ENCODE measurements at regions not wholly inside any gene's neighbourhood (a gene's known extent, or its start where the extent isn't known, plus 50 kb on each side); places are given as distances from the start of the nearest gene placed in this dataset.
"Not testable (repeated sequence)": the region's sequence is repeated elsewhere in the genome, so short reads cannot be mapped to it uniquely, and the experiment has no call there.

GRCh38 chr13:63840551-63841421, 2425.1 kb upstream of the PCDH20 start:
- TF ChIP-seq SUZ12 (IDR thresholded peaks at IDR 0.05; ENCODE audit: extremely low read depth, insufficient read depth, insufficient read length) (no peak), ZNF274 (IDR thresholded peaks at IDR 0.05; ENCODE audit: low read depth, low read length) (no peak), YY1 (IDR thresholded peaks at IDR 0.05; ENCODE audit: insufficient read depth, insufficient read length) (no peak)
- Histone ChIP-seq H3K27me3 (ENCODE audit: insufficient read depth, insufficient read length) (no peaks in the 10 kb centered on the region), H3K9ac (ENCODE audit: insufficient read length, low read depth) (no peak overlapping the region), H3K4me1 (ENCODE audit: insufficient read depth, insufficient read length) (no peaks in the 10 kb centered on the region), H3K9me3 (ENCODE audit: insufficient read depth, low read length) (no peaks in the 10 kb centered on the region), H3K36me3 (ENCODE audit: insufficient read depth, insufficient read length, low read length) (no peaks in the 10 kb centered on the region), H3K4me3 (ENCODE audit: insufficient read length, low read depth) (no peak overlapping the region)
- no peak for DNase-seq (ENCODE audit: low read depth, low spot score)

DNA sequence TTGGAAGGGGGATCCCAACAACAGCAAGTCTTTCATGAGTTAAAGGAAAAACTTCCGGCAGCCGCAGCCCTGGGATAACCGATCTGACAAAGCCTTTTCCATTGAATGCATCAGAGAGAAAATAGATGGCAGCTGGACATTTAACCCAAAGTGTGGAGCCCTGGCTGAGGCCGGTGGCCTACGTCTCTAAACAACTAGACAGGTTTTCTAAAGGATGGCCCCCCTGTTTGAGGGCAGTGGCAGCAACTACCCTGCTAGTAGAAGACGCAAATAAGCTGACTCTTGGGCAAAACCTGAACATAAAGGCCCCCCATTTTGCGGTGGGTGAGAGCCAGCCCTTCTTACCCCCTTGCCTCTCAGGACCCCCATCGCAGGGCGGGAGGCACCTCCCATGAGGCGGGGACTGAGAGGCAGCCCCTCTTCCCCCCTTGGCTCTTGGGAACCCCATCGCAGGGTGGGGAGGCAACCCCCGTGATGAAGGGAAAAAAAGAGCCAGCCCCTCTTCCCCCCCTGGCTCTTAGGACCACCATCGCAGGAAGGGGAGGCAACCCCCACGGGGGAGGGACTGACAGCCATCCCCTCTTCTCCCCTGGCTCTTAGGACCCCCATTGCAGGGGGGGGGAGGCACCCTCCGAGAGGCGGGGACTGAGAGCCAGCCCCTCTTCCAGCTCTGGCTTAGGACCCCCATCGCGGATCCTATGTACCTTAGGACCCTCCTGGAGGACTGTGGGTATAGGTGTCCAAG, 2422.9 kb upstream of the PCDH20 start:
- H3K9me3 ChIP-seq (ENCODE audit: insufficient read depth, low read length) = no peaks in the 10 kb centered on the region
- no peak overlapping the region for H3K9ac ChIP-seq (ENCODE audit: insufficient read length, low read depth)
- DNase-seq (ENCODE audit: low read depth, low spot score) = no peak
- H3K4me1 ChIP-seq (ENCODE audit: insufficient read depth, insufficient read length) = no peaks in the 10 kb centered on the region
- no peak overlapping the region for H3K4me3 ChIP-seq (ENCODE audit: insufficient read length, low read depth)
- H3K36me3 ChIP-seq (ENCODE audit: insufficient read depth, insufficient read length, low read length) = no peaks in the 10 kb centered on the region
- TF ChIP-seq SUZ12 (IDR thresholded peaks at IDR 0.05; ENCODE audit: extremely low read depth, insufficient read depth, insufficient read length) (no peak), YY1 (IDR thresholded peaks at IDR 0.05; ENCODE audit: insufficient read depth, insufficient read length) (no peak)
- H3K27me3 ChIP-seq (ENCODE audit: insufficient read depth, insufficient read length) = no peaks in the 10 kb centered on the region

GRCh38 chr13:63837701-63838100, 2422.1 kb upstream of the PCDH20 start:
- not testable (repeated sequence) for H3K9ac ChIP-seq (ENCODE audit: insufficient read length, low read depth); H3K36me3 ChIP-seq (ENCODE audit: insufficient read depth, insufficient read length, low read length); DNase-seq (ENCODE audit: low read depth, low spot score); H3K27me3 ChIP-seq (ENCODE audit: insufficient read depth, insufficient read length); H3K4me3 ChIP-seq (ENCODE audit: insufficient read length, low read depth); H3K4me1 ChIP-seq (ENCODE audit: insufficient read depth, insufficient read length); H3K9me3 ChIP-seq (ENCODE audit: insufficient read depth, low read length)

- not testable (repeated sequence) for H3K9ac ChIP-seq (ENCODE audit: insufficient read length, low read depth)
Measured at GRCh38 chr13:63829609-63830008, 2414.0 kb upstream of the PCDH20 start.

DNA sequence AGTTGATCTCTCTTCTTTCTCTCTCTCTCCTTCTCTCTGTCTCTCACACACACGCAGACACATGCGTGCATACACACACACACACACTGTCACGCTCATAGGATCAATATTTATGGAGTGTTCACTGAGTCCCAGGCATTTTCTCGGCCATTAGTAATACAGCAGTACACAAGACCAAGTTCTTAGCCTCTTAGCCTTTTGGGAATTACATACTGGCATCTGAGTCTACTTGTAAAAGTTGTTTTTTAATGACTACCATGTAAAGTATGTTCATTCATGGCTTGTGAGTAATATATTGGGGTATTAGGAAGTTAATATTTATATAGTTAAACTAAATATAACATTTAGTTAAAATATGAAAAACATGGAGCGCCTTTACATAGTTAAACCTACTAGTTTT, 2406.1 kb upstream of the PCDH20 start:
- H3K36me3 ChIP-seq (ENCODE audit: insufficient read depth, insufficient read length, low read length); H3K27me3 ChIP-seq (ENCODE audit: insufficient read depth, insufficient read length); DNase-seq (ENCODE audit: low read depth, low spot score); H3K4me3 ChIP-seq (ENCODE audit: insufficient read length, low read depth); H3K9ac ChIP-seq (ENCODE audit: insufficient read length, low read depth); H3K9me3 ChIP-seq (ENCODE audit: insufficient read depth, low read length); H3K4me1 ChIP-seq (ENCODE audit: insufficient read depth, insufficient read length): not testable (repeated sequence)

More at GRCh38 chr13:63829609-63830008, 2414.0 kb upstream of the PCDH20 start:
- not testable (repeated sequence) for H3K9me3 ChIP-seq (ENCODE audit: insufficient read depth, low read length); H3K36me3 ChIP-seq (ENCODE audit: insufficient read depth, insufficient read length, low read length); H3K4me1 ChIP-seq (ENCODE audit: insufficient read depth, insufficient read length); H3K27me3 ChIP-seq (ENCODE audit: insufficient read depth, insufficient read length); H3K4me3 ChIP-seq (ENCODE audit: insufficient read length, low read depth); DNase-seq (ENCODE audit: low read depth, low spot score)

DNA sequence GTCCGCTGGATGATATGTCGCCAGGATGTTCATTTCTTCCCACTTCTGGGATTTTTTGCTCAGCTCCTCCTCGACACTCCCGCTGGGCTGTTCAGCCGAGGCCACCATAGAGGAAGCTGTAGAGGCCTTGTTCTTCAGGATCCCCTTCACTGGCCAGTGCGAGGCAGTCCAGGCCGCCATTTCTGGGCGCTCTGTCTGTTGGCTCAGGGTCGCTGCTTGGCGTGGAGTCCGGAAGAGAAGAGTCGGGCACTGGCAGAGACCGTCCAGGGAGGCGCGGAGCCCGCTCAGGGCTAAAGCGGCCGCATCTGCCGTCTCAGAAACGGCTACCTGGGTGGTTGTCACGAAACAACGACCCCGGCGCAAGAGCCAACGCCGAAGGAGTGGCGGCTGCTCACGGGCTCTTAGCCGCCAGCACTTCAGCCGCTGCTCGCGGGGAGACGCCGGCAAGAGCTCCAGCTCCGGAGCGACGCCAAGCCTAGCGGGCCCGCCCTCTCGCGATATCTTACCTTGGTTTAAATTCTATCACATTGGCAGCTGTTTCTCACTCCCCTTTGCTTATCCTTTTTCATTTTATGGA, 2395.9 kb upstream of the PCDH20 start:
- H3K9ac ChIP-seq (ENCODE audit: insufficient read length, low read depth); H3K27me3 ChIP-seq (ENCODE audit: insufficient read depth, insufficient read length); H3K9me3 ChIP-seq (ENCODE audit: insufficient read depth, low read length); H3K36me3 ChIP-seq (ENCODE audit: insufficient read depth, insufficient read length, low read length); DNase-seq (ENCODE audit: low read depth, low spot score); H3K4me1 ChIP-seq (ENCODE audit: insufficient read depth, insufficient read length); H3K4me3 ChIP-seq (ENCODE audit: insufficient read length, low read depth): not testable (repeated sequence)

- H3K4me3 ChIP-seq (ENCODE audit: insufficient read length, low read depth); DNase-seq (ENCODE audit: low read depth, low spot score); H3K36me3 ChIP-seq (ENCODE audit: insufficient read depth, insufficient read length, low read length); H3K27me3 ChIP-seq (ENCODE audit: insufficient read depth, insufficient read length); H3K9ac ChIP-seq (ENCODE audit: insufficient read length, low read depth); H3K9me3 ChIP-seq (ENCODE audit: insufficient read depth, low read length); H3K4me1 ChIP-seq (ENCODE audit: insufficient read depth, insufficient read length): not testable (repeated sequence)
Measured at GRCh38 chr13:63791134-63791533, 2375.5 kb upstream of the PCDH20 start.

DNA sequence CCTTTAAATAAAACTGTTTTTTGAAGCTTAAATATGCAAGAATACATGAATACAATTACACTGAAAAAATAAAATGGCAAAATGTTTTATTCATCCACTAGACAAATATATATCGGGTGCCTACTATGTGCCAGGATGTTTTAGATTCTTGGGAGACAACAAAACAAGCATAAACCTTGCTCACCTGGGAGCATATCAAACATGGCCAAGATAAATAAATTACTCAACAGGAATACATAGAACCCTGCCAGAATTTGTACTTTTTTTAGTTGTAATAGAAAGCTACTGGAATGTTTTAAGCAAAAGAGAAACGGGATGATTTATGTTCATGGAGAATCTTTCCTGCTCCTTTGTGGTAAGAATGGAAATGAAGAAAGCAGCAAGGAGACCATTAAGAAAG, 2358.5 kb upstream of the PCDH20 start:
- Histone ChIP-seq H3K9ac (ENCODE audit: insufficient read length, low read depth) (no peak overlapping the region), H3K9me3 (ENCODE audit: insufficient read depth, low read length) (no peaks in the 10 kb centered on the region), H3K4me3 (ENCODE audit: insufficient read length, low read depth) (no peak overlapping the region), H3K36me3 (ENCODE audit: insufficient read depth, insufficient read length, low read length) (no peaks in the 10 kb centered on the region), H3K27me3 (ENCODE audit: insufficient read depth, insufficient read length) (no peaks in the 10 kb centered on the region), H3K4me1 (ENCODE audit: insufficient read depth, insufficient read length) (no peaks in the 10 kb centered on the region)
- DNase-seq (ENCODE audit: low read depth, low spot score) = no peak
- TF ChIP-seq YY1 (IDR thresholded peaks at IDR 0.05; ENCODE audit: insufficient read depth, insufficient read length) (no peak), SUZ12 (IDR thresholded peaks at IDR 0.05; ENCODE audit: extremely low read depth, insufficient read depth, insufficient read length) (no peak), ZNF274 (IDR thresholded peaks at IDR 0.05; ENCODE audit: low read depth, low read length) (no peak)
